Vagina (tissue), 2 donors: ENCODE measurements at regions not wholly inside any gene's neighbourhood (a gene's known extent, or its start where the extent isn't known, plus 50 kb on each side); places are given as distances from the start of the nearest gene placed in this dataset.

Experiments used
- POLR2A ChIP-seq, 2 donors: fragments of 450-650 bp; IDR thresholded peaks; one replicate each; pipeline ENCODE4 v1.6.1; 2017; ENCODE audit warnings: antibody characterized with exemption in 2 of 2, mild to moderate bottlenecking in 2 of 2, moderate library complexity in 2 of 2
- TF ChIP-seq, protein P1 (sequence below), 3 experiments: fragments of 450-650 bp in 2 of 3; fragments of 200-600 bp in 1 of 3; sonication (generic) in 1 of 3; IDR thresholded peaks; one replicate each; pipeline ENCODE4 v1.5.1; 2017 to 2019; ENCODE audit warnings: antibody characterized with exemption in 3 of 3, mild to moderate bottlenecking in 2 of 3, moderate library complexity in 2 of 3

- TF ChIP-seq, protein P1, sequence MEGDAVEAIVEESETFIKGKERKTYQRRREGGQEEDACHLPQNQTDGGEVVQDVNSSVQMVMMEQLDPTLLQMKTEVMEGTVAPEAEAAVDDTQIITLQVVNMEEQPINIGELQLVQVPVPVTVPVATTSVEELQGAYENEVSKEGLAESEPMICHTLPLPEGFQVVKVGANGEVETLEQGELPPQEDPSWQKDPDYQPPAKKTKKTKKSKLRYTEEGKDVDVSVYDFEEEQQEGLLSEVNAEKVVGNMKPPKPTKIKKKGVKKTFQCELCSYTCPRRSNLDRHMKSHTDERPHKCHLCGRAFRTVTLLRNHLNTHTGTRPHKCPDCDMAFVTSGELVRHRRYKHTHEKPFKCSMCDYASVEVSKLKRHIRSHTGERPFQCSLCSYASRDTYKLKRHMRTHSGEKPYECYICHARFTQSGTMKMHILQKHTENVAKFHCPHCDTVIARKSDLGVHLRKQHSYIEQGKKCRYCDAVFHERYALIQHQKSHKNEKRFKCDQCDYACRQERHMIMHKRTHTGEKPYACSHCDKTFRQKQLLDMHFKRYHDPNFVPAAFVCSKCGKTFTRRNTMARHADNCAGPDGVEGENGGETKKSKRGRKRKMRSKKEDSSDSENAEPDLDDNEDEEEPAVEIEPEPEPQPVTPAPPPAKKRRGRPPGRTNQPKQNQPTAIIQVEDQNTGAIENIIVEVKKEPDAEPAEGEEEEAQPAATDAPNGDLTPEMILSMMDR (IDR thresholded peaks at IDR 0.05), result no peak
- TF ChIP-seq POLR2A (IDR thresholded peaks at IDR 0.05), result no peak
Observed at GRCh38 chr7:126286317-126286716, 966.4 kb downstream of the GRM8 start.
